Lower leg skin (tissue), 4 donors: ENCODE measurements at regions not wholly inside any gene's neighbourhood (a gene's known extent, or its start where the extent isn't known, plus 50 kb on each side); places are given as distances from the start of the nearest gene placed in this dataset.
A peak's percentile ranks its signal among the peaks of the same experiment; 100 is the strongest.

ENCODE experiments used
- DNase-seq, 2 donors: peaks; one replicate each; pipeline ENCODE4 v3.0.0-alpha.2; 2019; ENCODE audit warnings: low spot score in 2 of 2
- H3K4me3 ChIP-seq: fragments of 200-600 bp; sonication (generic); 2 replicates; pipeline ENCODE4 v1.5.1; 2017; ENCODE audit warnings: mild to moderate bottlenecking, low read depth; ENCODE audit not compliant: poor library complexity, severe bottlenecking
- POLR2A ChIP-seq, 2 donors: fragments of 450-650 bp; IDR thresholded peaks; one replicate each; pipeline ENCODE4 v1.6.1; 2016 to 2017; ENCODE audit warnings: antibody characterized with exemption in 2 of 2, mild to moderate bottlenecking in 1 of 2, moderate library complexity in 1 of 2
- WGBS, 2 donors: methylation state at CpG; one replicate each; pipeline ENCODE4 v1.1.5; 2018; 5-methylcytosine and 5-hydroxymethylcytosine counted together
- intact Hi-C: fragments of 100-400 bp; cut with DNase I; formaldehyde crosslinking; loops from one replicate; pipeline ENCODE4 v1.15.0; 2023; ENCODE audit warnings: low total_unique reads
- TF ChIP-seq, protein P1 (sequence below), 3 donors: fragments of 450-650 bp; IDR thresholded peaks; one replicate each; pipeline ENCODE4 v1.5.1; 2016; ENCODE audit warnings: antibody characterized with exemption in 3 of 3, mild to moderate bottlenecking in 3 of 3, moderate library complexity in 2 of 3

DNA sequence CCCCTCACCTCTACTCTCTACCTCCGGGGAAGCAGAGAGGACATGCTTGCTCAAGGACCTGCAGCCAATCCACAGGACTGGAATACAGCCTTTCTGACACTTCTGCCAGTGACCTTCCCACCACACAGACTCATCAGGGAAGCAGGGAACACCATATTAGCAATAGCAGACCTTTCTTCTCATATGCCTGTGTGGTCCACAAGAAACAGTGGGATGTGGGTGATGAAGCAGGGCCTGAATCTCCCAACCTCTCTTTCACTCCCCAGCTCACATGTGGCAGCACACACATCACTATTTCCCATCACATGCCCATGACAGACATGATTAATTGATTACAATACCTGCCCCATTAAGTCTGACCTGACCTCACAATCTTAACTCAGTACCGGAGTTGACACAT is 695.1 kb downstream of the MATN1 start:
- no peak for DNase-seq
- H3K4me3 ChIP-seq: no peak overlapping the region
- 71 to 76% methylated on average over 2 of the region's 2 CpGs for WGBS, 2 donors
- TF ChIP-seq, protein P1, sequence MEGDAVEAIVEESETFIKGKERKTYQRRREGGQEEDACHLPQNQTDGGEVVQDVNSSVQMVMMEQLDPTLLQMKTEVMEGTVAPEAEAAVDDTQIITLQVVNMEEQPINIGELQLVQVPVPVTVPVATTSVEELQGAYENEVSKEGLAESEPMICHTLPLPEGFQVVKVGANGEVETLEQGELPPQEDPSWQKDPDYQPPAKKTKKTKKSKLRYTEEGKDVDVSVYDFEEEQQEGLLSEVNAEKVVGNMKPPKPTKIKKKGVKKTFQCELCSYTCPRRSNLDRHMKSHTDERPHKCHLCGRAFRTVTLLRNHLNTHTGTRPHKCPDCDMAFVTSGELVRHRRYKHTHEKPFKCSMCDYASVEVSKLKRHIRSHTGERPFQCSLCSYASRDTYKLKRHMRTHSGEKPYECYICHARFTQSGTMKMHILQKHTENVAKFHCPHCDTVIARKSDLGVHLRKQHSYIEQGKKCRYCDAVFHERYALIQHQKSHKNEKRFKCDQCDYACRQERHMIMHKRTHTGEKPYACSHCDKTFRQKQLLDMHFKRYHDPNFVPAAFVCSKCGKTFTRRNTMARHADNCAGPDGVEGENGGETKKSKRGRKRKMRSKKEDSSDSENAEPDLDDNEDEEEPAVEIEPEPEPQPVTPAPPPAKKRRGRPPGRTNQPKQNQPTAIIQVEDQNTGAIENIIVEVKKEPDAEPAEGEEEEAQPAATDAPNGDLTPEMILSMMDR (IDR thresholded peaks at IDR 0.05): no peak
- no peak for TF ChIP-seq POLR2A (IDR thresholded peaks at IDR 0.05)
- intact Hi-C loops: no loop called here

DNA sequence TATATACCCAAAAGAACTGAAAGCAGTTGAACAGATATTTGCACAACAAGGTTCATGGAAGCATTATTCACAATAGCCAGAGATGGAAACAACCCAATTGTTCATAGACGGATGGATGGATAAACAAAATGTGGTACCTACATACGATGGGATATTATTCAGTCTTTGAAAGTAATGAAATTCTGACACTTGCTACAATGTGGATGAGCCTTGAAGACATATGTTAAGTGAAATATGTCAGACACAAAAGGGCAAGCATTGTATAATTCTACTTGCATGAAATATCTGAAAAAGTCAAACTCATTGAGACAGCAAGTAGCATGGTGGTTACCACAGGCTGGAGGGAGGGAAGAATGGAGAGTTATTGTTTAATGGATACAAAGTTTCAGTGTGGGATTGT is 696.1 kb downstream of the MATN1 start:
- no peak for TF ChIP-seq POLR2A (IDR thresholded peaks at IDR 0.05)
- no peak for DNase-seq
- intact Hi-C loops: no loop called here
- no peak overlapping the region for H3K4me3 ChIP-seq
- WGBS, 2 donors: 85 to 89% methylated on average over 2 of the region's 2 CpGs

DNA sequence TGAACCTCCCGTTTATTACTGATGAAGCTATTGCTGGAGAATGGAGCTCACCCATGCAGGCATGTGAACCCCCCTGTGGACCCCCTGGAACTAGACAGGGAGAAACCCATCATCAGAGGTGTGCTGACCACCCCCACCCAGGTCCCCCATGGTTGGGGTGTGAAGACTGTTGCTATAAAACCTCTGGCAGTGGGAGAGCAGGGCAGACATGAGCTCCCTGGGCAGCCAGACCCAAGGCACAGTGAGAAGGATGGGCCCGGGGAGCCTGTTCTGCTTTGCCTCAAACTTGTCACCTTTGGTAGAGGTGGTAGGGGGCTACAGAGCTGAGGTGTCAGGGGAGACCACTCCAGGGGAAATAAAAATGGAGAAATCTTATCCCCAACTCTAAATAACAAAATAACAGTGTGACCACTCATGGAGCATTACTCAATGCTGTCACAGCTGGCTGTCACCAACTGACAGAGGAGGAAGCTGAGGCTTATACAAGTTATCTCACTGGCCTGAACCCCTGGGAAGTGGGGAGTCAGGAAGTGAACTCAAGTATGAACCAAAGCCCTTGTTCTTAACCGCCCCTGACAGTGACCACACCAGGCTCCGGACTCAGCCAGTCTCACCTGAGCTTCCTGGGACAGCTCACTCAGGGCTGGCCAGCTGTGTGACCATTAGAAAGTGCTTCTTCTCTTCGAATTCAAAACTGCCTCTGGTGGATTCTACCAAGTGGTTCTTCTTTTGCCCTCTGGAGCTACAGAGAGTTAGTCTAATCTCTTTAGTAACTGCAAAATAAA is 698.8 kb downstream of the MATN1 start:
- TF ChIP-seq, protein P1 (IDR thresholded peaks at IDR 0.05): no peak
- TF ChIP-seq POLR2A (IDR thresholded peaks at IDR 0.05): no peak
- peak in 1 of 2 donors; percentile 50 for DNase-seq
- H3K4me3 ChIP-seq: no peak overlapping the region
- intact Hi-C loops: no loop called here
- WGBS, 2 donors: 70 to 76% methylated on average over 5 of the region's 5 CpGs

DNA sequence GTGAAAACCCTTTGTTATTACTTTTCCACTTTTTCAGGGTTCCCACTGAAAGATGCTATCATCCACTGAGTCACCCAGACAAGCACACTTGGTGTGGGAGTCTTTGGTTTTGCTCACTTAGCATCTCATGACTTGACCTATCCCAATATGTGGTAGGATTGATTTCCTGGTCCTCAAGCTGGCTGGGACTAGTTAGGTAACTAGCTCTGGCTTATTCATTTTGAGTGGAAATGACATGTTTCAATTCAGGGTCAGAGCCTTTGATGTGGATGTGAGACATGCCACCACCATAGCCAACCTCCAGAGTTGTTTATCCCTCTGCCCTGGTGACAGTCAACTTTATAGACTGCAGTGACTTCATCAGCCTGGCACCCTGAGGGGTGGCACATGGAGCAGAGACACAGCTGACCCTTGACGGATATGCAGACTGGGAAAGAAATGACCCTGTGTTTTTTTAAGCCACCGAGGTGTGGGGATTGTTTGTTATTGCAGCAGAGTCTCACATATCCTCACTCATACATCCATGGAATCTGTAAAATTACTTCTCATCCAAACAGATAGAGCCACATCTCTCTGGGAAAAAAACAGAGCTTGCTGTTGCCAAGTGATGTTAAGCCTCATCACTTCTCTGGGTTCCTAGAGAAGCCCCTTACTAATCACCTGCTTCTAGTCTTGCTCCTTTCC is 699.9 kb downstream of the MATN1 start:
- WGBS, 2 donors: 83 to 91% methylated on average over 2 of the region's 2 CpGs
- no peak for TF ChIP-seq POLR2A (IDR thresholded peaks at IDR 0.05)
- TF ChIP-seq, protein P1 (IDR thresholded peaks at IDR 0.05): no peak
- H3K4me3 ChIP-seq: no peak overlapping the region
- no peak for DNase-seq
- intact Hi-C loops: no loop called here

DNA sequence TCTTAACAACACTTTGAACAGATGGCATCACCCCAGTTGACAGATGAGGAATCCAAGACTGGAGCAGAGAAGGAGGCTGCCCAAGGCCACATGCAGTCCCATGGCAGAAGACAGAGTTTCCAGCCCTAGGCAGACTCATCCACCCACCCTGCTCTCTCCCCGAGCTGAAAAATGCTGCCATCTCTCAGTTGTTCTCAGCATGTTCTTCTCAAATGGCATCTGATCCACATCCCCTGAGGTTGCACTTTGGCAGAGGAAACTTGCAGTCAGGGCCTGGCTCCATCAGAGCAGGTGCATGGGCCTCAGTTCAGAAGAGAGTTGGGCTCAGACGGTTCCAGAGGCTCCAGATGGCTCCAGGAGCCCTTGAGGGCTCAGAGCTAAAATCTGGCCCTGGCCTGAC is 709.4 kb downstream of the MATN1 start:
- intact Hi-C loops: no loop called here
- no peak for TF ChIP-seq POLR2A (IDR thresholded peaks at IDR 0.05)
- no peak overlapping the region for H3K4me3 ChIP-seq
- no peak for DNase-seq
- WGBS, 2 donors: 38 to 48% methylated on average over 2 of the region's 2 CpGs

DNA sequence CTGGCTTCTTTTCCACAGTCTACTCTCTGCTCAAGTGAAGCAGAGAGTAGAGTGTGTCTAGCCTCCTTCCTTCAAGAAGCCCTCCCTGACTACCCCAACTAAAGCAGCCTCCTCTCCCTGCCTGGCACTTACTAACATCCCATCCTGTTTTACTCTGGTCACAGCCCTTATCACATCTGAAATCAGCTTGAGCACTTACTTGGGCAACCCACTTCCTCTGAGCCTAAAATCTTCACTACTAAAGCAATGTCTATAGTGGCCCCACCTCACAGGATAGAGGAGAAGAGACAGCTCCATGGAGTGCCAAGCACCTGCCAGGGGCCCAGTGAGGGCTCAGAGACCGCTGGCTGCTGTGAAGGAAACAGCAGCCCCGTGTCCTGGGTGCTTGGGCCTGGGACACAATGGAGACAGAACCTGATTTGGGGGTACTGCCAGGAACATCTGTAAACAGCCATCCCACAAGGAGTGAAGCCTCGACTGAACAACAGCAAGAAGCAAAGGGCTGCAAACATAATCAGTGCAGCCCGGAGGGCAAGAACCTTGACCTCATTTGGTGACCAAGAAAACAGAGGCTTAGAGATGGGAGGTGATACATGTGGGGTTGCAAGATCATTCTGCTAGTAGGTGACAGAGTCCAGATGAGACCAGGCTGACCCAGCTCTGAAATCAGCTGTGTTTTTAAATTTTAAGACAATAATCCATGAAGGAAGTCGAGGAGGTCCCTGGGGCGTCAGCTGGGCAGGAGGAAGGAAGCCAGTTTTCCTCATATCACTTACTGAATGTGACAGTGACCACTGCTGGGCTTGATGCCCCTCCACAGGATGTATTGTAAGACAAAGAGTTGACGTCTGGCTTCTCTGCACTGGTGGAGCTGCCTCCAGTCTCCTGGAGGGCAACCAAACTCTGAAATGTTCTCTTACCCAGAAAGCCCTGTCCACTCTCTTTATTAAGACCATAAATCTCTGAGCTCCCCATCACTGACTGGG is 710.6 kb downstream of the MATN1 start:
- TF ChIP-seq POLR2A (IDR thresholded peaks at IDR 0.05): no peak
- TF ChIP-seq, protein P1 (IDR thresholded peaks at IDR 0.05): no peak

More for the DNA sequence above, 710.6 kb downstream of the MATN1 start:
- no peak overlapping the region for H3K4me3 ChIP-seq
- DNase-seq: peak in 1 of 2 donors; percentile 76
- WGBS, 2 donors: 58 to 60% methylated on average over 7 of the region's 7 CpGs
- intact Hi-C loops: no loop called here
